HEK293T (cell line): ENCODE measurements at regions not wholly inside any gene's neighbourhood (a gene's known extent, or its start where the extent isn't known, plus 50 kb on each side); places are given as distances from the start of the nearest gene placed in this dataset.

Source experiments
- ELF4 ChIP-seq: fragments of 450-650 bp; IDR thresholded peaks from 2 replicates; pipeline ENCODE4 v1.6.1; 2017; ENCODE audit warnings: antibody characterized with exemption
- FOXA1 ChIP-seq: fragments of 450-650 bp; IDR thresholded peaks from 2 replicates; pipeline ENCODE4 v1.6.1; 2016; ENCODE audit warnings: mild to moderate bottlenecking
- FOXM1 ChIP-seq: fragments of 450-650 bp; IDR thresholded peaks from 2 replicates; pipeline ENCODE4 v1.6.1; 2017; ENCODE audit warnings: mild to moderate bottlenecking, borderline replicate concordance
- HDGF ChIP-seq: fragments of 450-650 bp; IDR thresholded peaks from 2 replicates; pipeline ENCODE4 v1.6.1; 2017; ENCODE audit warnings: antibody characterized with exemption, borderline replicate concordance
- LEF1 ChIP-seq: fragments of 450-650 bp; IDR thresholded peaks from 2 replicates; pipeline ENCODE4 v1.6.1; 2017; ENCODE audit warnings: mild to moderate bottlenecking, borderline replicate concordance
- NFRKB ChIP-seq: fragments of 450-650 bp; IDR thresholded peaks from 2 replicates; pipeline ENCODE4 v1.6.1; 2016; ENCODE audit warnings: mild to moderate bottlenecking, moderate library complexity
- SP1 ChIP-seq: fragments of 450-650 bp; IDR thresholded peaks from 2 replicates; pipeline ENCODE4 v1.6.1; 2017
- TARDBP ChIP-seq: fragments of 450-650 bp; IDR thresholded peaks from 2 replicates; pipeline ENCODE4 v1.6.1; 2016
- ZNF384 ChIP-seq: fragments of 450-650 bp; IDR thresholded peaks from 2 replicates; pipeline ENCODE4 v1.6.1; 2016
- TF ChIP-seq, protein P1 (sequence below): fragments of 450-650 bp; IDR thresholded peaks from 2 replicates; pipeline ENCODE4 v1.6.1; 2016

DNA sequence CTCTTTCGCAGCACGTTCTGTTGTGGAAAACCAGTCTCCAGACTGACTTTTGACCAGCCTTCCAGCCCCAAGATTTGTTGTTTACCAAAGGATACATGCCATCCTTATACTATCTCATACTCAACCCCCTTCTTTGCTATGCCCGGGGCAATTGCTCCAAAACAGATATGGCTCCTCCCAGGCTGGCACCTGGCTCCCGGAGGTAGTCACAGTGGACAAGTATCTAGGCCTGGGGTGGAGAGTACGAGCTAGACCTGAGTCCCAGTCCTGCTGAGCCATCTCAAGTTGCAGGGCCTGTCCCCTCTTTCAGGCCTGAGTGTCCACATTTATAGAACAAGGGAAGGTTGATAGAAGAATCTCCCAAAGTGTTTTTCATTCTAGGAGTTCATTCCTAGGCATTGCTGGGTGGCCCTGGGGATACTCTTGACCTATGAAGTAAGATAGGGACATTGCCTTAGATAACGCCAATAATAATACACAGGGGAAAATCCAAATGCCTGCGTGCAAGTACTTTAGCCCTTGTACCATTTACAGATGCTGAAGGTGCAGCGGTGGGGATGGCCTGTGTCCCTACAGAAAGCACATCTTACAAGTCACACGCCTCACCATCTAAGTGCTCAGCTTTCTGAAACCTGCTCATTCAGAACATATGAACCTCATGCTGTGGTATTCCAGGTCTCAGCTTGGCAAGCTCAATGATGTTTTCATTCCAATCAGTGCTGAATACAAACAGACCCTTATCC lies 136.7 kb upstream of the MAMLD1 start:
- TF ChIP-seq FOXM1 (no peak), TARDBP (no peak), FOXA1 (no peak), NFRKB (no peak), LEF1 (no peak), ELF4 (no peak), SP1 (no peak), HDGF (no peak), ZNF384 (no peak)
- TF ChIP-seq, protein P1, sequence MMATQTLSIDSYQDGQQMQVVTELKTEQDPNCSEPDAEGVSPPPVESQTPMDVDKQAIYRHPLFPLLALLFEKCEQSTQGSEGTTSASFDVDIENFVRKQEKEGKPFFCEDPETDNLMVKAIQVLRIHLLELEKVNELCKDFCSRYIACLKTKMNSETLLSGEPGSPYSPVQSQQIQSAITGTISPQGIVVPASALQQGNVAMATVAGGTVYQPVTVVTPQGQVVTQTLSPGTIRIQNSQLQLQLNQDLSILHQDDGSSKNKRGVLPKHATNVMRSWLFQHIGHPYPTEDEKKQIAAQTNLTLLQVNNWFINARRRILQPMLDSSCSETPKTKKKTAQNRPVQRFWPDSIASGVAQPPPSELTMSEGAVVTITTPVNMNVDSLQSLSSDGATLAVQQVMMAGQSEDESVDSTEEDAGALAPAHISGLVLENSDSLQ, result no peak
